ENCODE measurements at regions not wholly inside any gene's neighbourhood (a gene's known extent, or its start where the extent isn't known, plus 50 kb on each side); places are given as distances from the start of the nearest gene placed in this dataset.

GRCh38 chr13:97520866-97521265 is 86.9 kb downstream of the RAP2A start:
- TF ChIP-seq CEBPB (IDR thresholded peaks at IDR 0.05; ENCODE audit: borderline replicate concordance, low read depth, low read length) (no peak), ZSCAN20 (CRISPR knock-in tag; IDR thresholded peaks at IDR 0.05; ENCODE audit: borderline replicate concordance) (no peak), KDM5A (IDR thresholded peaks at IDR 0.05; ENCODE audit: borderline replicate concordance, low read length) (no peak), POLR2AphosphoS2 (IDR thresholded peaks at IDR 0.05; ENCODE audit: low read depth, low read length) (no peak), ZNF3 (CRISPR knock-in tag; IDR thresholded peaks at IDR 0.05) (no peak), TCF7L2 (IDR thresholded peaks at IDR 0.05; ENCODE audit: low read depth, low read length) (no peak), MYPOP (CRISPR knock-in tag; IDR thresholded peaks at IDR 0.05) (no peak), CTCF (CRISPR knock-in tag; IDR thresholded peaks at IDR 0.05) (no peak), MYC (CRISPR knock-in tag; IDR thresholded peaks at IDR 0.05; ENCODE audit: borderline replicate concordance) (no peak), PHF8 (CRISPR knock-in tag; IDR thresholded peaks at IDR 0.05) (no peak), E2F5 (CRISPR knock-in tag; conservative IDR thresholded peaks at IDR 0.05) (no peak), JARID2 (CRISPR knock-in tag; IDR thresholded peaks at IDR 0.05; ENCODE audit: insufficient replicate concordance) (no peak)
